Non-pigmented ciliary epithelial cell (primary cell): ENCODE measurements at regions not wholly inside any gene's neighbourhood (a gene's known extent, or its start where the extent isn't known, plus 50 kb on each side); places are given as distances from the start of the nearest gene placed in this dataset.

ENCODE experiments used
- DNase-seq: peaks from one replicate; pipeline ENCODE4 v3.0.0-alpha.2; 2010; ENCODE audit warnings: low read depth

DNA sequence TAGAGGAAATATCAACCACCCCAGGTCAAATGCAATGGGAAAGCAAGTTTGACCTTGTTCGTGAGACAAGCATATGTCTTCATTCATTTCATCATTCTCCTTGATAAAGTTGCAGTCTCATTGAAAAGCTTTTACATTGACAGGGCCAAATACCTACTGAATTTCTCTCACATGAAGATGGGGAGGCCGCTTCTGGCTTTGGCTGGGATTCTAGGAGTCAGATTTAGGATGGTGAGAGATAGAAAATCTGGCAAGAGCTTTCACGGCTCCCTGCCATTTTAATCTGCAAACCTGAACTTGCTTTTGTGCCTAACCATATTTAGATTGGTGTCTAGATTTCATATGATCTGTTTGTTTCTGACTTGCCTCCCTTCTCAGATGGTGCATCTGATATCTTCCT is 88.0 kb downstream of the TMEM100 start:
- no peak for DNase-seq

DNA sequence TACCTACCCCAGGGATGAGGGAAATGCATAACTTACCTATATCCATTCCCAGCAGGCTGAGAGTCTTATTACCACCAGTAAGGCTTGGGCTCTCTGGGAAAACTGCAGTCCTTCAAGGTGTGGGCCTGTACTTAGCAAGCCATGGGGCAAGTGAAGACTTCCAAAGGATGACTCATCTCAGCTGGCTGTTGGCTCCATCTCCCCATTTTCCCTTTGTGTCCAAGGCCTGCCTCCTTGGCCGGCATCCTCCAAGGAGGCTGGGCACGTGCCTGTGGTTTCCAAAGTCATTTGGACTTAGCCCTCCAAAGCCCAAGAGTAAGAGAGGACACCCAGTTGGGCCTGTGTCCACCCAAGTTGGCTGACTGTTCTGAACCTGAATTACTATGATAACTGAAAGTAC is 89.8 kb downstream of the TMEM100 start:
- DNase-seq, result no peak

DNA sequence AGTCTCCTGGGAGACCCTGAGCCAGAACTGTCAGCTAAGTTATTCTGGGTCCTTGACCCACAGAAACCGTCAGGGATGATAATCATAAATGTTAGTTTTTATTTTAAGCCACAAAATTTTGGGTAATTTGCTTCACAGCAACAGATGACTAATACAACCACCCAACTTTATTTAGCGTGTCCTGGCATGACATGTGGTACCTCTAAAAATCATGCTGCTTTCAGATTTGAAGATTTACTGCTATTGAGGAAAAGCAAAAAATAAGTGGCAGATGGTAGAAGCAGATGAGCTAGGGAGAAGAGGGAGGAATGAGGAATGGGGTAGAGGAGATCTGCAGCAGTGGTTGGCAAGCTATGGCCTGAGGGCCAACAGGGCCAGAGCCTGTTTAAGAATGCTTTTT is 90.4 kb downstream of the TMEM100 start:
- DNase-seq, result no peak

DNA sequence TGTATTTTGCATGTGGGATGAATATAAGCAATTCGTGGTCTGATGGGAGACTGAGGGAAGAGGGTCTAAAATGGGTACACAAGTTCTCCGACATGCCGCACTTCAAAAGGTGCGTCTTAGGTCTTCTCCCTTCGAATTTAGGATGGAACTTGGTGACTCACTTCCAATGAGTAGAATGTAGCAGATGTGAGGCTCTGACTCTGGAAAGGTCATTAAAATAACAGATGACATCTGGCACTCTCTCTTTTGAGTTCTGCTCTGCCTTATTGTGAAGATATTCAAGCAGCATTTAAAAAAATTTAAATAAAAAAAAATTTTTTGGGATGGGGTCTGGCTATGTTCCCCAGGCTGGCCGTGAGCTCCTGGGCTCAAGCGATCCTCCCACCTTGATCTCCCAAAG is 92.7 kb downstream of the TMEM100 start:
- no peak for DNase-seq

DNA sequence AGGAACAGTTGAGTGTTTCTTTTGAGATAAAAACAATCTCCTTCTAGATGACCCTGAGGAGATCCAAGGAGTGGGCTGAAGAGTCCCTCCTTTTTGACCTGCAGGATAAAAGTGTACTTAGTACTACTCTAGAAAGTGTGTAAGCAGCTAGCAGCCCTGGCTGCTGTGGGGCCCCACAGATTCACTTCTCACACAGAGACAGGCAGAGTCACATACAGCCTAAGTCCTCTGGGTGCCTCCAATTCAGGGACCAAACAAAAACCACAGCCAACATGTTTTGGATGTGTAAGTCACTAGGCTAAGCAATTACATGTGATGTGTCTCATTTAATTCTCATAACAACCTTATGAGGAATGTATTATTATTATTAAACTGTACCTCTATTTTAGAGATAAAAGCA is 97.1 kb downstream of the TMEM100 start:
- DNase-seq, result no peak

DNA sequence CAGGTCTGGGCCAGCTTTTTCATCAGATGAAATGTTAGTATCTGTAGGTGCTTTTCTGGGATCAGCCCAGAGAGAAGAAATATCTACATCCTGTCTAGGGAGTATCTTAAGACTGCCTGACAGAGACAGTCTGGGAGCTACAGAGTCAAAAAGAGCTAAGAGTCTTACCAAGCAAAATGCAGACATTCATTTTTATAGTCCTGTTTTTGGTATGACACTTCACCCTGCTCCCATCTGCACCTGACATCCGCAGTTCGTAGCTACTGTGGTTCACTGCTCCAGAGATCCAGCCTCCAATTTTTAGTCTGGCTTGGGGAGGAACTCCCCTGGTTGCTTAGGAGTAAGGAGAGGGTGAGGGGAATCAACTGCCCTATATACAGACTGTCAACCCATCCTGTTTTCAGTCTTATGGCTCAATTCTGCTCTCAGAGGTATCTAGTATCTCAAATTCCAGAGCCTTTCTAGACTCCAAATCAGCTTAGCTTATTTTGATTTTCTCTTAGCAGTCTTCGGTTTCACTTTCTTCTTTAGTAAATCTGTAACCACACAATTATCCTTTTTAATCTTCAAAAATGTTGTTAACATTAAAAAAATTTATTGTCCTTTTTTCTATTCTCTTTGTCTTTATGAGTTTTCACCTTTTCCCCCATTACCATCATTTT is 97.8 kb downstream of the TMEM100 start:
- no peak for DNase-seq

DNA sequence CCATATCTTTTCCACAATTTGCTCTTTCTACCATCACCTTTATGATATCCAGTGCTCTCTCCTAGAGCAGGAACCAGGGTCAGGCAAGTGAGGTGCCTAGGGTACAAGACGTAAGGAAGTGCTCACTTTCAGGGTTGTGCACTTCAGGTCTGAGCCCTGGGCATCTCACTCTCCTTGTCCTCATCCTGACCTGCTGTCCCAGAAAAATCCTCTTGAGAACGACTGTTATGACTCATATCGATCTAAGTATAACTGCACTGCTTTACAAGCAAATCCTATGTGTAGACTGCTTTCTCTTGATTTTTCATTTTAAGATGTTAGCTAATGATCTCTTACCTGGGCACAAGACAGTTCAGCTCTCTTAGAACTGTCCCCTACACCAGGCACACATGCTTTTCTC is 100.1 kb downstream of the TMEM100 start:
- DNase-seq, result no peak

DNA sequence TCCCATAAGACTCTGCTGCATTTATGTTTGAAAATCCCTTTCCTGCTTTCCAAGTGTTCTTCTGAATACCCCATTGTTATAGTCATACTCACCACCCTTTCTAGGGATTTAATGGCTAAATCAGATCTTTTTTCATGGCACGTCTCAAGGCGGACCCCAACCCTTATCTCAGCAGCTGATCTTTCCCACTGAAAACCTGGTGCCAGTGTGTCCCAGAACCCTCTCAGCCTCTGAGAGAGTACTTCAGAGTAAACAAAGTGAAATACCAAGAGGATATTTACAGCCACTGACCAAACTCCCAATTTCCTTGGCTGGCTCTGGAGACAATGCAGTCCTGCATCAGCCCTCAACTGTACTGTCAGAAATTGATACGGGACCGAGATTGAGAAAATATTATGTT is 101.7 kb downstream of the TMEM100 start:
- DNase-seq, result no peak

DNA sequence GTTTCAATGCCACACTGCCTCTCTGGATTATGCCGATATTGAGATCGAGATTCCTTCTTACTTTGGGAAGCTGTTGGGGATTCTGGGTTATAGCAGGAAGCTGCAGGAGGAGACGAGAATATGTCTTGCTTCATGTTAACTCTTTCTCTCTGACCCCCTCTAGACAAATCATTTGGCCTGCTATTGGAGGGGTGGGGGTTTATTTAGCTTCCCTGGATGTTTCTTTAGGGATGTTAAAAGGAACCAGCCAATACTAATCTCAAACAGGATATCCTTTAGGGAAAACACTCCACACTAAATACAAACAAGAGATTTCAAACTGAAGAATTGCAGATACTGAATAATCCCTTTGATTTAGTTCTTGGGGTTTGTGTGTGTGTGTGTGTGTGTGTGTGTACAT is 102.6 kb downstream of the TMEM100 start:
- DNase-seq, result no peak

DNA sequence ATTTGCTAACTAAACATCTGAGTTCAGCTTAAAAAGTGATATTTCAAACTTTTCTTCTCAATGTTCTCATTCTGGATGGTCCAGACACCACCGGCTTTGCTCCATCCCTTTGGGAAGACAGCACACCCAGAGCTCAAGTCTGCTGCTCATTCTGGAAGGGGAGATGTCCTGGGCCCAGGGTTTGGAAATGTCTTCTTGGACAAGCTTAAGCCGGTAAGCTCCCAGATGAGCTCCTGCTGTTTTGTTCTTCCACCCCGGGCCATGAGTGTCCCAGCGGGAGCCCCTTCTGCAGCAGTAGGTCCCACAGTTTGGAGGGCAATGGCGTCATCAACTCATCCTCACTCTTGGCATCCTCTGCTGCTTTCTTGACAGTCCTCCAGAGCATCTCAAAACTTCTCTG is 105.2 kb downstream of the TMEM100 start:
- DNase-seq, result no peak

DNA sequence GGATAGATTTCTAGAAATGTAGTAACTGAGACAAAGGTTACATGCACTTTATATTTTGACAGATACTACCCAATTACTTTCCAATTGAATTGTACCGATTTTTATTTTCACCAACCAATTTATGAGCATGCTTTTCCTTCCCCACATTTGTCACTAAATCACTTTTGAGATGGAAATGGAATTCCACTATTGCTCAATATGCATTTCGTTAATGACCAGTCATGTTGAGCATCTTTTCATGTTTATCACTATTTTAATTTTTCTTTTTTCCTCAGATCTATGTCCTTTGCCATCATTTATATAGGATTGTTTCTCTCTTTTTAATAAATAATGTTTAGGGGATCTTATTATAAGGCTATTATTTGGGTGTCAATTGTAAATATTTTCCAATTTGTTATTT is 102.8 kb upstream of the SMIM36 start:
- DNase-seq, result no peak

DNA sequence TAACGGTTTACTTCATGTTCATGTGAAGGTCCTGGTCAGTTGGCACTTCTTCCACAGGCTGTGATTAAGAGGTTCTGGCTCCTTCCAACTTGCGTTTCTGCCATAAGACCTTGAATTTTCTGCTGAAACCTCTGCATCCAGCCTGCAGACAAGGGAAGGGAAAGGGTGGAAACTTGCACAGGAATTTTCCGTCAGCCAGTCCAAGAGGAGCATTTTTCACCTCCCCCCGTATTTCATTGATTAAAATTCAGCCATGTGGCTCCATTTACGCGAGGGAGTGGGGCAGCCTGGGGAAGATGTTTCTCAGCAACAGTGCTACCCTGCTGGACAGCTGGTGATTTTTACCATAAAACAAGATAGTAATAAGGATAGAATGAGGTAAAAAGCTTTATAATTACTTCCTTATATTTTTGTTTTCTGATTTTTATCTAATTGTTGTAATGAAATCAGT is 101.5 kb upstream of the SMIM36 start:
- no peak for DNase-seq

DNA sequence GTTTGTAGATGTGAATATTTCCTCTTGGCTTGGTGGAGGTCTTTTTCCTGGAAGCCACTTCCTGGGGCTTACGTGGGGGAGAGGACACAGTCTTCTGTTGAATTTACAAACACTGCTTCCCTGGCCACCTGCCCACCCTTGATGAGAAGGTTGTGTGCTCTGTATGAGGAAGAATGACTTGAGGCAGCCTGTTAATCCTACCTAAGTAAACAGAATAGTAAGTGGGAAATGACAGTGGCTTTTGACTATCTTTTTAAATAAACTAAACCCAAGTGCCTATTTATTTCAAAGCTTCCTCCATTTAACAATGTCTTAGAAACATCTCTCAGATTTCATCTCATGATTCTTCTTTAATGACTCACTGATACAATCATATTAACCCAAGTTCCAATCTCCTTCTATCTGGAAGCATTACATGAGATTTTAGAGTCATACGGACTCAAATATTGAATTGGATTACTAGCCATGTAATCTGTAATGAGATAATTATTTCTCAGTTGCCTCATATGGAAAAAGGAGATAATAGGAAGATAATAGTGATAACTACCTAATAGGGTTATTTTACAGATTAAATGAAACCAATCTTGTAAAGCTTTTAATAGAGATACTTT is 96.6 kb upstream of the SMIM36 start:
- DNase-seq, result no peak

DNA sequence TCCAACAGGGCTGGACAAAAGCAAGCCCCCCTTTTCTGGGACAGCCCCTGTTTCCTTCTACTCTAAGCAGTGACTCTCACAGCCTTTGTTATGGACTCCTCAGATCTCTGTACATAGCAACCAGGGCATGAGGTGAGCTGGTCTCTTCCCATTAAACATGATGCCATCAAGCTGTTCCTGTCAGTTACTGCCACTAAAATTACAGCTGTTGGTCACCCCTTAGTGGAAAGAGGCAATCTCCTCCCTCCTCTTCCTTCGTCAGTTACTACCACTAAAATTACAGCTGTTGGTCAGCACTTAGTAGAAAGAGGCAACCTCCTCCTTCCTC is 95.2 kb upstream of the SMIM36 start:
- DNase-seq, result no peak

DNA sequence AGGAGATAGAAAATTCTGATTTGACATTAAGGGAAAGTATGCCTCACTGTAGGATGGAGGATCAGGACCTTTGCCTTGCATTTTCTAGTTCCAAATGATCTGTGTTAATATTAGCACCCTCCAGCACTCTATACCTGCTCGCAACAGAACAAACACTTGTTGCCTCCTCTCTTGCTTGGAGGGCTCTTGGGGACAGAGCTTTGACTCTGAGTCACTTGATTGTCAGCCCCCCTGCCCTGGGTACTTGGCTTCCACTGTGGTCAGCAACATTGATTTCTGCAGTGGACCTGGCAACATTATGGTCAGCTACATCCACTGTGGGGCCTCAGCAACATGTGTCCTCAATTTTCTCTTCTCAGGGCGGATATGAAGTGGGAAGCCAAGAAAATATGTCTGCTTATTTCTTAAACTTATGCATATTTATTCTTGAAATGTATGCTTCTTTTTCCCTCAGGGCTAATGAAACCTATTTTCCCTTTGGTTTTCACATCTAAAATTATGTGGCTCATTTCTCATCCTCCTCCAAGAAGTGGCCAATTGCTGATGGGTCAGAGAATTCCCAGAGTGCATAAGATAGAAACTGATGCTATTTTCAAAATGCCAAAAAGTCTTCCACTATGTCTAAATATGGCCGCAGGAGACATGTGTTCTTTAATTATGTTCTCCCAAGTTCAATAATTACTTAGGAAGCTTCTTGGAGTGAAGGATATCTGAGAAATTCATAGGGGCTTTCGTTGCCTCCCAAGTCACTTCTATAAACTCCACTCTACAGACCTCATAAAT is 94.6 kb upstream of the SMIM36 start:
- DNase-seq, result no peak

DNA sequence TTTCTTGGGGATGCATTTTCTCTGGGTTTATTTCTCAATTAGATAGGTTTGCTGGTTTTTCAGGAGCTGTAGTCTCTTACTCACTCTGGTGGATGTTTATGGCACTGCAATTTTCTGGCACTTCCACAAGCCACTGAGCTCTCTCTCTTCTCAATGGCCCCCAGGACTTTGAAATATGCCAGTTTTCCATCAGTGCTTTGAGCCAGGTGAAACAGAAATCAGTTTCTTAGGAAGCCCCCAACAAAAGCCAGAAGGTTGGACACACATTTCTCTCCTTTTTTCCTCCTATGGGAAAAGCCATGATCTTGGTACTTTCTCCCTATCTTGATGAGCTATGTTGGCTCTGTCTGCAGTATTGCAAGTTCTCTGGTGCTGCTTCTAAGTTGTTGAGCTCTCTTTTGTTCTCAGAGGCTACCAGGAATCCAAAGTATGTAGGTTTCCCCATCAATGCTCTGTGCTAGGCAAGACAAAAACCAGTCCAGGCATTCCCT is 90.7 kb upstream of the SMIM36 start:
- no peak for DNase-seq

DNA sequence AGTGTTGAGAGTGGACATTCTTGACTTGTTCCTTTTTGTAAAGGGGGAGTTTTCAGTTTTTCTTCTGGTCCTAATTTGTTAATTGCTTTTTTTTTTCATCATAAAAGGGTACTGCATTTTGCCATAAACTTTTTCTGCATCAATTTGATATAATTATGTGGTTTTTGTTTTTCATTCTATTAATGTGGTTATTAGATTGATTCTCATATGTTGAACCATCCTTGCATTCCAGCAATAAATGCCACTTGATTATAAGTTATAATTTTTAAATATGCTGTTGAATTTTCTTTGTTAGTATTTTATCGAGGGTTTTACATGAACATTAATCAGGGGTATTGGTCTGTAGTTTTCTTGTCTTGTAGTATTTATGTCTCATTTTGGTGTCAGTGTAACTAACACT is 87.2 kb upstream of the SMIM36 start:
- no peak for DNase-seq

DNA sequence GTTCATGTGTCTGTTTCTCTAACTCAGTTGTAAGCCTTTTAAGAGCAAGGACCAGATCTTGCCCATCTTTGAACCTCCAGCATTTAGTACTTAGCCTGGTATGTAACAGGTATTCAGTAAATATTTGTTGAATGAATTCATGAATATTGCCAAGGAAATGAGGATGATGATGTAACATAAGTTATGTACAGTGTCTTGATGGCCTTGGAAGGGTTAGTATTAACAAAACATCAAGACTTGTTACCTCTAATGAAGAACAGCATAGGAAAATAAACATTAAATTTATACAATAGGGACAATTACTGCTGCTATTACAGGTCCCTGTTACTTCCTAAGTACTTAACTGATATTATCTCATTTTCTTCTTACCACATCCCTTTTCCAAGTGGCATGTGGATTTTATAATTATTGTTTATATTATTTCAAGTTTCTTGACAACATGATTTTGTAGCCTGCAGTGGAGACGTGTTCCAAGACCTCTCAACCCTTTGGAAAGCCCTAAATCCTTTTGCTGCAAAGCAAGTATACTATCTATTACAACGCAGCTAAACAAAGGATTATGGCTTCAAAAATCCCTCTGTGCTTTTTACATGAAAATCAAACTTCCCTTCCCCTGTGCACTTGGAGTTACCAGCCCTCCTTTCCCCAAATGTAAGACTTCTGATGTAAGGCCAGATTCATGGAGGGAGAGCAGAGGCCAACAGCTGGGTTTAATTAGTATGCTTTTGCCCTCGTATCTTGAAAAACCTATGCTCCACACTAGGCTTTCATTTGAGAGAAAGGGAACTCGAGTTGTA is 77.4 kb upstream of the SMIM36 start:
- DNase-seq, result no peak

DNA sequence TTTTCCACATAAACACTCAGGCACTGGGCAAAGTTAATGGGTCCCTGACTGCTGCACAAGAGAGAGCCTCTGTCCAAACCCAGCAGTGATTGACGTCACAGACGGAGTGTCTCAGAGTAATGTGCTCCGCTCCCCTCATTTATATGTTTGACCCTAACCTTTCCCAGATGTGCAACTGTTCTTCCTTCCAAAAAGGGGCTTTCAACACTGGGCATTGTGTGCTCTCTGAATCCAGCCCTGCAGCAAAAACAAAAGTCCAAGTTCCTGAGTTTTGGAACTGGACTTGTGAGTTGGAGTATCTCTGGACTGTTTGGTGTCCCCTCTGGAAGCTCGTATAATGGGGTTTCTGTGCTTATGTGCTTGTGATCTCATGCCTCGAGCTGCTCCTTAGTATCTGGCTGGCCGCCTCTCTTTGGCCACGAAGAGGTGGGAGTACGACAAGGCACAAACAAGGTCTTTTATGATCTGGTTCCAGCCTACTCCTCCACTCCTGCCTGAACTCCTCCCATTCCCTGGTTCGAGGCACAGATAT is 76.4 kb upstream of the SMIM36 start:
- no peak for DNase-seq

DNA sequence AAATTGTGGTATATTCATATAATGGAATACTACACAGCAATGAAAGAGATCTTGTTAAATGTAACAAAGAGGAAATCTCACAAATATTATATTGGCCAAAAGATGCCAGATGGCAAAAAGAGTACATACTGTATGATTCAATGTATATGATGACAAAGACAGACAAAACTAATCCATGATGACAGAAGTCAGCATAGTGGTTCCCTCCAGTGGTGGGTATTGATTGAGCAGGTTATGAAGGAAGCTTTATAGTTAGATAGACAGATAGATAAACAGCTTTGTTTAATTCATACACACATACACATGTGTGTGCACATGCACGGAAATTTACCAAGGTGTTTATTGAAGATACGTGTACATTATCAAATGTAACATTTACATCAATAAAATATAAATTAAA is 74.4 kb upstream of the SMIM36 start:
- DNase-seq, result no peak

DNA sequence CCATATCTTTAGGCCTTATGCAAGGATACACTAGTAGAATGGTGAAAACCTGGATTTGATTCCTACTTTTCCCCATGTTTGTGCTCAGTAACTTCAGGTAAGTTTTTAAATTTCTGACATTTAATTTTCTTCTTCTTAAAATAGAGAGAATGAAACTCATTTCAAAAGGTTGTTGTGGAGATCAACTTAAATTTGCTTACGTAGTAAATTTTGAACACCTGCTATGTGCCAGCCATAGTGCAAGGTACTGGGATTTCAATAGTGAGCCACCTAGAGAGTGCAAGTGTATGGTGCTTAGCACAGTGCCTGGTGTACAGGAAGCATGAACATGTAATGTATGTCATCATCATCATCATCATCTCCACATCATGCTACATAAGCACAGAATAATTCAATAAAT is 73.6 kb upstream of the SMIM36 start:
- no peak for DNase-seq

DNA sequence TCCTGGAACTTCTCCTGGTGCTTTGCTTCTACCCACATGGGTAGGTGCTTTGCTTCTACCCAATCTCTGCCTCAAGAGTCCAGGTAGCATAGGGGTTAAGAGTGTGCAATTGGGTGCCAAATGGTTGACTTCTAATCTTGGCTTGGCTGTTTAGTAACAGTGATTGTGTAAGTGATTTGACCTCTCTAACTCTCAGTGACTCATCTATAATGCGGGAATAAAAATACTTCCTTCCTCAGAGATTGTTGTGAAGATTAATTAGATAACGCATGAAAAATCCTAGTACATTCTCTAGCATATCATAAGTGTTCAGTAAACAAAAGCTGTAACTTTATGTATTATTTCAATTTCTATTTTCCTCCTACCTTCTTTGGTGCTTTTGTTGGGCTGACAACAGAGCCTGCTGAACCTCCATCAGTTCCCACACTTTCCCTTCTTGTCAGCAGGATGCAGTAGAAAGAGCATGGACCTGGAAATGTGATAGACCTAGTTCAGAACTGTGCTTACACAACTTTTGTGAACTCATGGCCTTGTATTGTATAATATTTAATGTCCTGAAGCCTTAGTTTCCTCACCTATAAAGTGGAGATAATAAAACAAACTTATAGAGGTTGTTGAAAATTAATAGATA is 72.9 kb upstream of the SMIM36 start:
- no peak for DNase-seq
